ENCODE measurements at regions not wholly inside any gene's neighbourhood (a gene's known extent, or its start where the extent isn't known, plus 50 kb on each side); places are given as distances from the start of the nearest gene placed in this dataset.

DNA sequence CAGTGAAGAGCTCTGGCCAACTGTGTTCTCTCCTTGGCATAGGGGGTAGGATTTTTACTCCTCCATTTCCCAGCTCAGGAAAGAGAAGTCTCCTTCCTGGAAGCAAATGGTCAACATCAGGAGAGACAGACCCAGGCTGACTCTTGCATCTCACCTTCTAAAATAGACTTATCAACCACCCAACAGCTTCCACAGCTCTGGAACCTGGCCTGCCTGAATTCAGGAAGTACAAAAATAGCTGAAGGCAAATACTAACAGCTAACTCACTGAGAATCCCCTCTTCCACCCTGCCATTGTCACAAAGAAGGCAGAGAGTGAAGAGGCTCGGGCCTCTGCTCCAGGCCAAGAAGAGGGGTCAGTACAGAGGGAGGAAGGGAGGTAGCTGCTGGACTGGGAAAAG lies 213.6 kb downstream of the NXPE2 start:
- TF ChIP-seq CTCF (IDR thresholded peaks at IDR 0.05) (no peak), POLR2AphosphoS5 (IDR thresholded peaks at IDR 0.05) (no peak), EP300 (IDR thresholded peaks at IDR 0.05) (no peak)
